ENCODE measurements at regions not wholly inside any gene's neighbourhood (a gene's known extent, or its start where the extent isn't known, plus 50 kb on each side); places are given as distances from the start of the nearest gene placed in this dataset.

GRCh38 chr4:43238008-43238407, 345.5 kb downstream of the GRXCR1 start:
- DNase-seq (ENCODE audit: low spot score) (no peak), ATAC-seq (no peak)
- H3K27me3 ChIP-seq (ENCODE audit: insufficient read depth) = no peaks in the 10 kb centered on the region
- H3K36me3 ChIP-seq (ENCODE audit: insufficient read depth) = no peaks in the 10 kb centered on the region
- Mint-ChIP-seq H3K27ac (no peak overlapping the region), H3K9me3 (no peaks in the 10 kb centered on the region), H3K27me3 (ENCODE audit: insufficient read depth, low read depth, poor library complexity) (no peaks in the 10 kb centered on the region), H3K36me3 (ENCODE audit: low read depth) (no peaks in the 10 kb centered on the region), H3K4me1 (no peaks in the 10 kb centered on the region), H3K4me3 (no peak overlapping the region)
- no peak overlapping the region for H3K4me2 ChIP-seq
- no peaks in the 10 kb centered on the region for H3K79me2 ChIP-seq (replicated peaks; ENCODE audit: insufficient read depth)
- no peak overlapping the region for H2AFZ ChIP-seq
- no peaks in the 10 kb centered on the region for H3K4me1 ChIP-seq (ENCODE audit: insufficient read depth)
- no peaks in the 10 kb centered on the region for H3F3A ChIP-seq (replicated peaks; ENCODE audit: low read depth)
- H4K20me1 ChIP-seq (replicated peaks; ENCODE audit: insufficient read depth) = no peaks in the 10 kb centered on the region
- no peak for TF ChIP-seq CREB1 (CRISPR knock-in tag; IDR thresholded peaks at IDR 0.05; ENCODE audit: low read depth)
- no peak for TF ChIP-seq POLR2AphosphoS5 (IDR thresholded peaks at IDR 0.05; ENCODE audit: low read depth)
- no peak for TF ChIP-seq JUNB (IDR thresholded peaks at IDR 0.05; ENCODE audit: unreplicated experiment)
- no peak for TF ChIP-seq ZNF331 (CRISPR knock-in tag; IDR thresholded peaks at IDR 0.05; ENCODE audit: low read depth)
- TF ChIP-seq ZNF462 (CRISPR knock-in tag; IDR thresholded peaks at IDR 0.05) = no peak
- no peak for TF ChIP-seq NANOG (IDR thresholded peaks at IDR 0.05; ENCODE audit: borderline replicate concordance)
- no peak for TF ChIP-seq STAT1 (IDR thresholded peaks at IDR 0.05; ENCODE audit: unreplicated experiment)
- no peaks in the 10 kb centered on the region for H3K9me2 ChIP-seq (ENCODE audit: insufficient read depth)
- no peak overlapping the region for H3K27ac ChIP-seq (ENCODE audit: low read depth)
- no peak overlapping the region for H3K4me3 ChIP-seq

- Histone ChIP-seq H2AFZ (no peak overlapping the region), H3K36me3 (ENCODE audit: insufficient read depth) (no peaks in the 10 kb centered on the region), H3K9me2 (ENCODE audit: insufficient read depth) (no peaks in the 10 kb centered on the region), H3K27me3 (ENCODE audit: insufficient read depth) (no peaks in the 10 kb centered on the region), H3K79me2 (replicated peaks; ENCODE audit: insufficient read depth) (no peaks in the 10 kb centered on the region), H3K27ac (ENCODE audit: low read depth) (no peak overlapping the region), H3K4me1 (ENCODE audit: insufficient read depth) (no peaks in the 10 kb centered on the region), H3F3A (replicated peaks; ENCODE audit: low read depth) (no peaks in the 10 kb centered on the region), H3K4me3 (no peak overlapping the region), H4K20me1 (replicated peaks; ENCODE audit: insufficient read depth) (no peaks in the 10 kb centered on the region), H3K4me2 (no peak overlapping the region)
- Mint-ChIP-seq H3K27ac (no peak overlapping the region), H3K27me3 (ENCODE audit: insufficient read depth, low read depth, poor library complexity) (no peaks in the 10 kb centered on the region), H3K36me3 (ENCODE audit: low read depth) (no peaks in the 10 kb centered on the region), H3K4me3 (no peak overlapping the region), H3K9me3 (no peaks in the 10 kb centered on the region), H3K4me1 (no peaks in the 10 kb centered on the region)
- DNase-seq (ENCODE audit: low spot score) (no peak), ATAC-seq (no peak)
- TF ChIP-seq REST (IDR thresholded peaks at IDR 0.05; ENCODE audit: unreplicated experiment) (no peak), EZH2 (IDR thresholded peaks at IDR 0.05; ENCODE audit: low read depth, unreplicated experiment) (no peak), STAT1 (IDR thresholded peaks at IDR 0.05; ENCODE audit: unreplicated experiment) (no peak), ETS1 (IDR thresholded peaks at IDR 0.05) (no peak), ZNF331 (CRISPR knock-in tag; IDR thresholded peaks at IDR 0.05; ENCODE audit: low read depth) (no peak), NANOG (IDR thresholded peaks at IDR 0.05; ENCODE audit: borderline replicate concordance) (no peak), ZNF114 (CRISPR knock-in tag; IDR thresholded peaks at IDR 0.05) (no peak), CREB1 (CRISPR knock-in tag; IDR thresholded peaks at IDR 0.05; ENCODE audit: low read depth) (no peak), EZH2phosphoT487 (IDR thresholded peaks at IDR 0.05; ENCODE audit: unreplicated experiment) (no peak)
Observed at GRCh38 chr4:43238585-43238984, 346.1 kb downstream of the GRXCR1 start.

Measured in GM23338 (cell line).